ENCODE measurements at regions not wholly inside any gene's neighbourhood (a gene's known extent, or its start where the extent isn't known, plus 50 kb on each side); places are given as distances from the start of the nearest gene placed in this dataset.
A peak's percentile ranks its signal among the peaks of the same experiment; 100 is the strongest.

- DNase-seq = no peak
These were observed 183.1 kb upstream of the SH3BP4 start for GRCh38 chr2:234768608-234769196.

- DNase-seq = no peak
These were observed 186.5 kb upstream of the SH3BP4 start for GRCh38 chr2:234765279-234765678.

- DNase-seq = no peak
These were observed 187.4 kb upstream of the SH3BP4 start for GRCh38 chr2:234764372-234764771.

- peak; percentile 60 to 64 for DNase-seq
These were observed 188.6 kb upstream of the SH3BP4 start for GRCh38 chr2:234763002-234763873.

- DNase-seq = no peak
These were observed 189.9 kb upstream of the SH3BP4 start for GRCh38 chr2:234761910-234762309.

- DNase-seq = no peak
These were observed 197.7 kb upstream of the SH3BP4 start for GRCh38 chr2:234754126-234754525.

- DNase-seq = no peak
These were observed 198.1 kb upstream of the SH3BP4 start for GRCh38 chr2:234753701-234754100.

- no peak for DNase-seq
These were observed 198.9 kb upstream of the SH3BP4 start for GRCh38 chr2:234752966-234753365.

- no peak for DNase-seq
These were observed 200.4 kb upstream of the SH3BP4 start for GRCh38 chr2:234751275-234751973.

- DNase-seq = no peak
These were observed 203.8 kb upstream of the SH3BP4 start for GRCh38 chr2:234747833-234748559.

GRCh38 chr2:234747032-234747431 is 204.8 kb upstream of the SH3BP4 start:
- DNase-seq = no peak

- no peak for DNase-seq
These were observed 206.5 kb upstream of the SH3BP4 start for GRCh38 chr2:234745347-234745746.

- no peak for DNase-seq
These were observed 209.8 kb upstream of the SH3BP4 start for GRCh38 chr2:234741976-234742375.

GRCh38 chr2:234739061-234739460 is 212.8 kb upstream of the SH3BP4 start:
- no peak for DNase-seq

GRCh38 chr2:234735829-234736228 is 216.0 kb upstream of the SH3BP4 start:
- no peak for DNase-seq

GRCh38 chr2:234733795-234734600 is 217.8 kb upstream of the SH3BP4 start:
- DNase-seq = no peak

- DNase-seq = no peak
These were observed 218.7 kb upstream of the SH3BP4 start for GRCh38 chr2:234733093-234733489.

GRCh38 chr2:234732404-234733092 is 219.3 kb upstream of the SH3BP4 start:
- DNase-seq = no peak

GRCh38 chr2:234731236-234731635 is 220.6 kb upstream of the SH3BP4 start:
- DNase-seq = no peak

- no peak for DNase-seq
These were observed 221.7 kb upstream of the SH3BP4 start for GRCh38 chr2:234730066-234730640.
